ENCODE measurements at regions not wholly inside any gene's neighbourhood (a gene's known extent, or its start where the extent isn't known, plus 50 kb on each side); places are given as distances from the start of the nearest gene placed in this dataset.

DNA sequence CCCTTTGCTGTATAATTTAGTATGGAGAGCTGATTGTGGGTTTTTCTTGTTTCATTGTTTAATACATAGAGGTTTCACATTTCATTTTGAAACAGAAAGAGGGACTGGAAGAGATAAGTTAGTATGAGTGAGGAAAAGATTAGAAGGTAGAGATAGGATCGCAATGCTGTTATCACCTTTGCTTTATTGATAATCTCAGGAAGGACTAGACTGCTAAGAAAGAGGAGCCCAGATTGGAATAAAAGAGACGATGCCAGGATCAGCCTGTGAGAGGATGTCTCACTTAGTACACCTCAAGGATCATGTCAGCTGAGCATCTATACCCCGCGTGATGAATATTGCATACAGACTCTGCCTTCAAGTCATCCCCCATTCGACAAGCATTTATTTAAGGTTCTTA lies 178.0 kb upstream of the DMAC1 start:
- Histone ChIP-seq H3K4me1 (peaks cover 0 to 34% (median 5%) of the 10 kb centered on the region in 4 donors), H3K4me3 (no peak overlapping the region), H3K27ac (no peak overlapping the region), H3K27me3 (no peaks in the 10 kb centered on the region), H3K9me3 (no peaks in the 10 kb centered on the region), H3K36me3 (no peaks in the 10 kb centered on the region)
- TF ChIP-seq EP300 (IDR thresholded peaks at IDR 0.05) = no peak
- no peak for TF ChIP-seq POLR2AphosphoS5 (IDR thresholded peaks at IDR 0.05)
- TF ChIP-seq POLR2A (IDR thresholded peaks at IDR 0.05) = no peak
- TF ChIP-seq CTCF (IDR thresholded peaks at IDR 0.05) = no peak
- 65 to 73% (median 70%) methylated on average over 5 of the region's 5 CpGs for WGBS, 5 donors
- DNase-seq = no peak
- intact Hi-C loops (cut with DNase I; ENCODE audit: low total_unique reads) = no loop called here

- 75 to 90% (median 86%) methylated on average over 2 of the region's 2 CpGs for WGBS, 5 donors
- Histone ChIP-seq H3K4me1 (peaks cover 0 to 34% (median 5%) of the 10 kb centered on the region in 4 donors), H3K9me3 (no peaks in the 10 kb centered on the region), H3K4me3 (no peak overlapping the region), H3K36me3 (no peaks in the 10 kb centered on the region), H3K27ac (no peak overlapping the region), H3K27me3 (no peaks in the 10 kb centered on the region)
- intact Hi-C loops (cut with DNase I; ENCODE audit: low total_unique reads) = no loop called here
- DNase-seq = no peak
- TF ChIP-seq POLR2A (IDR thresholded peaks at IDR 0.05) (no peak), CTCF (IDR thresholded peaks at IDR 0.05) (no peak), POLR2AphosphoS5 (IDR thresholded peaks at IDR 0.05) (no peak), EP300 (IDR thresholded peaks at IDR 0.05) (no peak)
Measured at GRCh38 chr9:7976856-7977255, 177.3 kb upstream of the DMAC1 start.

DNA sequence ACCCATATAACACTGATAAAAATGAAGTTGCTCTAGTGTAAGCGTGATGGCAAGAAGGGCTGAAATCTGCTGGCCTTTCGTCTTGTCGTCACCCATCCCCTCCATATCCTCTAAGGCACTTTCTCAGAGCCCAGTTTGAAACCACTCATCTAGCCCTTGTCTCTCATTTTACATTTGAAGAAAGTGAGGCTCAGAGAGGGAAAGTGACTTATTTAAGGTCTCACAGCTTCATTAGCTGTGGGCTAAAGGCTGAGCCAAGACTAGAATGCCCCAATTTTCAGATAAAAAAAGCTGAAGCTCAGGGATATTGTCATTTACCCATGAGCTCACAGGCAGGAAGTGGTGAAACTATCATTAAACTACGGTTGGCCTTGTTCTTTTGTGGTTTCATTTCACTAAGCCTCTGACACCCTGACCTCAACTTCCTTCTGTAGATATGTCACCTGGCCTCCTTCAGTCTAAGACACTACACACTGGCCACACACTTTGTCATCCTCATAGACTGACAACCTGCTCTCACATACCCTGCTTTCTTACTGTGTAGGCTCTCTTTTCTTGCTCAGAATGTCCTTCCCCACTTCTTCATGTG lies 176.7 kb upstream of the DMAC1 start:
- Histone ChIP-seq H3K27me3 (no peaks in the 10 kb centered on the region), H3K4me1 (peaks cover 0 to 34% (median 5%) of the 10 kb centered on the region in 4 donors), H3K4me3 (no peak overlapping the region), H3K27ac (peak overlapping the region in 1 of 5 donors; percentile 32), H3K36me3 (no peaks in the 10 kb centered on the region), H3K9me3 (no peaks in the 10 kb centered on the region)
- TF ChIP-seq POLR2AphosphoS5 (IDR thresholded peaks at IDR 0.05) = peak in 1 of 3 donors; percentile 18
- no peak for TF ChIP-seq CTCF (IDR thresholded peaks at IDR 0.05)
- WGBS, 5 donors = 52 to 67% (median 60%) methylated on average over 4 of the region's 4 CpGs
- intact Hi-C loops (cut with DNase I; ENCODE audit: low total_unique reads) = no loop called here
- peak in 1 of 2 donors; percentile 75 for DNase-seq

DNA sequence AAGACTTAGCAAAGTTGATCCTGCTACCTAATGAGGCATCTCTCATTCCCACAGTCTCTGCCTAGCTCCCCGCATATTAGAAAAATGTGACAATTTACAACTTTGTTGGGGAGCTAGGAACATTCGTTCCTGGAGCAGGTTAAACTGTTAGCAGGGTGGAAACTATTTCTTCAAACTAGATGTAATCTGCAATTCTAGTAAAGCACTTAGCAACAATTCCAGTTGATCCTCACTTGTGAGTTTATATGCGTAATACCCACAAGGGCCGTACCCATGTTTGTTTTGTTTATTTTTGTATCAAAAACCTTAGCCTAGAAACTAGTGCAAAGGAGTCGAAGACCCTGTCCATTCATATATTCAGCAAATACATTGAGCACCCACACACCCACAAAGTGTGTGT lies 175.8 kb upstream of the DMAC1 start:
- WGBS, 5 donors = 90 to 94% (median 94%) methylated on average over 5 of the region's 5 CpGs
- H3K36me3 ChIP-seq = no peaks in the 10 kb centered on the region
- no peak overlapping the region for H3K4me3 ChIP-seq
- no peaks in the 10 kb centered on the region for H3K27me3 ChIP-seq
- no peak overlapping the region for H3K27ac ChIP-seq
- no peak for DNase-seq
- peaks cover 0 to 34% (median 5%) of the 10 kb centered on the region in 4 donors for H3K4me1 ChIP-seq
- no peaks in the 10 kb centered on the region for H3K9me3 ChIP-seq
- TF ChIP-seq EP300 (IDR thresholded peaks at IDR 0.05) (no peak), POLR2AphosphoS5 (IDR thresholded peaks at IDR 0.05) (no peak), CTCF (IDR thresholded peaks at IDR 0.05) (no peak), POLR2A (IDR thresholded peaks at IDR 0.05) (no peak)
- intact Hi-C loops (cut with DNase I; ENCODE audit: low total_unique reads) = no loop called here
